ENCODE measurements at regions not wholly inside any gene's neighbourhood (a gene's known extent, or its start where the extent isn't known, plus 50 kb on each side); places are given as distances from the start of the nearest gene placed in this dataset.

DNA sequence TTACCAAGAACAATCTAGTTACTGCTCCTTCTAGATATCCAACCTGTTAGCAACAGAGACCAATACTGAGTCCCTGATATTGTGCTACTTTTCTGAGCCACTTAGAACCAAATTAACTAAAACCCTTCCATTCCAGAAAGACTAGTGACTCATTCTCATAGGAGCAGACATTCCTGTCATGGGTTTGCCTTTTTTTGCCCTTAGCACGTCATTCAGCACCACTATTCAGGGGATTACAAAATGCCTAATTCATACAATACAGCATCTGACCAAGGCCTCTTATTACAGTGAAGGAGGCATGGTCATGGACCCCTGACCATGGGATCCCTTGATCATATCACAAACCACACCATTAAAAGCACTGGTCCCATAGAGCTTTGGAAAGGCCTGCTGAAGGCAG lies 123.8 kb upstream of the CXCL13 start:
- H3K9me3 Mint-ChIP-seq, result peaks cover 2% of the 10 kb centered on the region
- 71 to 100% methylated on average over 1 of the region's 1 CpG for WGBS, 2 experiments (ENCODE audit: insufficient coverage in 1 of 2, insufficient read length in 1 of 2)
- Histone ChIP-seq H3K27me3 (ENCODE audit: control insufficient read depth, insufficient read depth, low read length, poor library complexity, severe bottlenecking) (peaks cover 8% of the 10 kb centered on the region), H3K9me3 (ENCODE audit: control insufficient read depth, low read length) (no peaks in the 10 kb centered on the region), H3K4me1 (ENCODE audit: control insufficient read depth, insufficient read depth, low read length) (no peaks in the 10 kb centered on the region), H3K9ac (ENCODE audit: extremely low read depth, low read length, poor library complexity, severe bottlenecking) (no peak overlapping the region), H3K27ac (ENCODE audit: low read depth, low read length) (no peak overlapping the region), H3K36me3 (ENCODE audit: control insufficient read depth, insufficient read depth, low read length) (no peaks in the 10 kb centered on the region), H3K4me3 (ENCODE audit: low read length) (no peak overlapping the region)
- no peaks in the 10 kb centered on the region for H3K4me1 Mint-ChIP-seq
- no peak for DNase-seq
- H3K36me3 Mint-ChIP-seq (ENCODE audit: low read depth), result no peaks in the 10 kb centered on the region
- peaks cover 17% of the 10 kb centered on the region for H3K27me3 Mint-ChIP-seq (ENCODE audit: insufficient read depth)
- TF ChIP-seq, protein P1, sequence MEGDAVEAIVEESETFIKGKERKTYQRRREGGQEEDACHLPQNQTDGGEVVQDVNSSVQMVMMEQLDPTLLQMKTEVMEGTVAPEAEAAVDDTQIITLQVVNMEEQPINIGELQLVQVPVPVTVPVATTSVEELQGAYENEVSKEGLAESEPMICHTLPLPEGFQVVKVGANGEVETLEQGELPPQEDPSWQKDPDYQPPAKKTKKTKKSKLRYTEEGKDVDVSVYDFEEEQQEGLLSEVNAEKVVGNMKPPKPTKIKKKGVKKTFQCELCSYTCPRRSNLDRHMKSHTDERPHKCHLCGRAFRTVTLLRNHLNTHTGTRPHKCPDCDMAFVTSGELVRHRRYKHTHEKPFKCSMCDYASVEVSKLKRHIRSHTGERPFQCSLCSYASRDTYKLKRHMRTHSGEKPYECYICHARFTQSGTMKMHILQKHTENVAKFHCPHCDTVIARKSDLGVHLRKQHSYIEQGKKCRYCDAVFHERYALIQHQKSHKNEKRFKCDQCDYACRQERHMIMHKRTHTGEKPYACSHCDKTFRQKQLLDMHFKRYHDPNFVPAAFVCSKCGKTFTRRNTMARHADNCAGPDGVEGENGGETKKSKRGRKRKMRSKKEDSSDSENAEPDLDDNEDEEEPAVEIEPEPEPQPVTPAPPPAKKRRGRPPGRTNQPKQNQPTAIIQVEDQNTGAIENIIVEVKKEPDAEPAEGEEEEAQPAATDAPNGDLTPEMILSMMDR (conservative IDR thresholded peaks at IDR 0.05), result no peak
- no peak overlapping the region for H3K27ac Mint-ChIP-seq
- H3K4me3 Mint-ChIP-seq, result no peak overlapping the region

DNA sequence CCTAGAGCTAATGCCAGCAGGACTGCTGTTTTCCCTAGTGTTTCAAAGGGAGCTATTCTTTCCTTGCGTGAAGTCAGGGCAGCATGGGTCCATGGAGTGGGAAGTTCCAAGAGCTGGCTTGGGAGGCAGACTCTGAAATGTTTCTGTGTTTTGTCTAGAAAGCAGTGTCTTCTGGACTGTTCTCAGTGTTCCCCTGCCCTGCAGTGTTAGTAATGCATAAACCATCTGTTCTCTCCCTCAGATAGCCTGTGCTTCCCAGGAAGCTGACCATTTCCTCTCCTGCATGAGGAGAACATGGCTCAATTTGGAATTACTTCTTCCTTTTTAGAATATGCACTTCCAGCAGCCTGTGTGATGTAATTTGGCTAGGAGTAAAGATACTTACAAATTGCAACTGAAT lies 116.7 kb upstream of the CXCL13 start:
- no peaks in the 10 kb centered on the region for H3K27me3 ChIP-seq (ENCODE audit: control insufficient read depth, insufficient read depth, low read length, poor library complexity, severe bottlenecking)
- DNase-seq, result no peak
- TF ChIP-seq, protein P1 (conservative IDR thresholded peaks at IDR 0.05), result no peak
- H3K27ac ChIP-seq (ENCODE audit: low read depth, low read length), result no peak overlapping the region
- no peak overlapping the region for H3K9ac ChIP-seq (ENCODE audit: extremely low read depth, low read length, poor library complexity, severe bottlenecking)
- H3K4me3 ChIP-seq (ENCODE audit: low read length), result no peak overlapping the region
- H3K4me1 Mint-ChIP-seq, result no peaks in the 10 kb centered on the region
- peaks cover 10% of the 10 kb centered on the region for H3K27me3 Mint-ChIP-seq (ENCODE audit: insufficient read depth)
- WGBS, 2 experiments (ENCODE audit: insufficient coverage in 1 of 2, insufficient read length in 1 of 2), result 92 to 100% methylated on average over 1 of the region's 1 CpG
- H3K4me1 ChIP-seq (ENCODE audit: control insufficient read depth, insufficient read depth, low read length), result no peaks in the 10 kb centered on the region
- no peaks in the 10 kb centered on the region for H3K36me3 ChIP-seq (ENCODE audit: control insufficient read depth, insufficient read depth, low read length)
- no peaks in the 10 kb centered on the region for H3K9me3 ChIP-seq (ENCODE audit: control insufficient read depth, low read length)
- no peak overlapping the region for H3K4me3 Mint-ChIP-seq
- H3K36me3 Mint-ChIP-seq (ENCODE audit: low read depth), result no peaks in the 10 kb centered on the region
- H3K27ac Mint-ChIP-seq, result no peak overlapping the region
- no peaks in the 10 kb centered on the region for H3K9me3 Mint-ChIP-seq

GRCh38 chr4:77493120-77493752 lies 112.4 kb upstream of the CXCL13 start:
- no peak for DNase-seq
- no peak overlapping the region for H3K9ac ChIP-seq (ENCODE audit: extremely low read depth, low read length, poor library complexity, severe bottlenecking)
- Mint-ChIP-seq H3K9me3 (peaks cover 5% of the 10 kb centered on the region), H3K27ac (no peak overlapping the region), H3K4me3 (no peak overlapping the region), H3K4me1 (no peaks in the 10 kb centered on the region), H3K27me3 (ENCODE audit: insufficient read depth) (peaks cover 17% of the 10 kb centered on the region), H3K36me3 (ENCODE audit: low read depth) (no peaks in the 10 kb centered on the region)
- H3K36me3 ChIP-seq (ENCODE audit: control insufficient read depth, insufficient read depth, low read length), result no peaks in the 10 kb centered on the region
- 91 to 100% methylated on average over 1 of the region's 1 CpG for whole genome bisulfite sequencing, 2 experiments (ENCODE audit: insufficient coverage in 1 of 2, insufficient read length in 1 of 2)
- no peak overlapping the region for H3K4me3 ChIP-seq (ENCODE audit: low read length)
- no peak overlapping the region for H3K27ac ChIP-seq (ENCODE audit: low read depth, low read length)
- no peaks in the 10 kb centered on the region for H3K4me1 ChIP-seq (ENCODE audit: control insufficient read depth, insufficient read depth, low read length)
- H3K27me3 ChIP-seq (ENCODE audit: control insufficient read depth, insufficient read depth, low read length, poor library complexity, severe bottlenecking), result no peaks in the 10 kb centered on the region
- no peaks in the 10 kb centered on the region for H3K9me3 ChIP-seq (ENCODE audit: control insufficient read depth, low read length)
- TF ChIP-seq, protein P1 (conservative IDR thresholded peaks at IDR 0.05), result no peak

Data from endodermal cell (in vitro differentiated cells).